ENCODE measurements at regions not wholly inside any gene's neighbourhood (a gene's known extent, or its start where the extent isn't known, plus 50 kb on each side); places are given as distances from the start of the nearest gene placed in this dataset.

DNA sequence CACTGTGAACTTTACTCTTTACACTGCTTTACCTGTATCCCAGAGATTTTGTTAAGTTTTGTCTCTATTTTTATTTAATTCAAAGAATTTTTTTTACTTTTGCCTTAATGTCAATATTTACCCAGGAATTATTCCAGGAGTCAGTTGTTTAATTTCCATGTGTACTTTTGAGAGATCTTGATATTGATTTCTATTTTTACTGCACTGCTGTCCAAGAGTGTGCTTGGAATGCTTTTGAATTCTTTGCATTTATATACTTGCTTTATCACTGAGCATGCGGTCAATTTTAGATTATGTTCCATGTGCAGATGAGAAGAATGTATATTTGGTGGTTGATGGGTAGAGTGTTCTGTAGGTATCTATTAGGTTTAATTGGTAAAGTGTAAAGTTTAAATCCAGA is 461.0 kb upstream of the GBE1 start:
- TF ChIP-seq, protein P1, sequence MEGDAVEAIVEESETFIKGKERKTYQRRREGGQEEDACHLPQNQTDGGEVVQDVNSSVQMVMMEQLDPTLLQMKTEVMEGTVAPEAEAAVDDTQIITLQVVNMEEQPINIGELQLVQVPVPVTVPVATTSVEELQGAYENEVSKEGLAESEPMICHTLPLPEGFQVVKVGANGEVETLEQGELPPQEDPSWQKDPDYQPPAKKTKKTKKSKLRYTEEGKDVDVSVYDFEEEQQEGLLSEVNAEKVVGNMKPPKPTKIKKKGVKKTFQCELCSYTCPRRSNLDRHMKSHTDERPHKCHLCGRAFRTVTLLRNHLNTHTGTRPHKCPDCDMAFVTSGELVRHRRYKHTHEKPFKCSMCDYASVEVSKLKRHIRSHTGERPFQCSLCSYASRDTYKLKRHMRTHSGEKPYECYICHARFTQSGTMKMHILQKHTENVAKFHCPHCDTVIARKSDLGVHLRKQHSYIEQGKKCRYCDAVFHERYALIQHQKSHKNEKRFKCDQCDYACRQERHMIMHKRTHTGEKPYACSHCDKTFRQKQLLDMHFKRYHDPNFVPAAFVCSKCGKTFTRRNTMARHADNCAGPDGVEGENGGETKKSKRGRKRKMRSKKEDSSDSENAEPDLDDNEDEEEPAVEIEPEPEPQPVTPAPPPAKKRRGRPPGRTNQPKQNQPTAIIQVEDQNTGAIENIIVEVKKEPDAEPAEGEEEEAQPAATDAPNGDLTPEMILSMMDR (IDR thresholded peaks at IDR 0.05) = no peak
- TF ChIP-seq POLR2A (IDR thresholded peaks at IDR 0.05) = no peak

All from testis (tissue), 2 donors.